GM21526 (cell line): ENCODE measurements at regions not wholly inside any gene's neighbourhood (a gene's known extent, or its start where the extent isn't known, plus 50 kb on each side); places are given as distances from the start of the nearest gene placed in this dataset.
"Not testable (repeated sequence)": the region's sequence is repeated elsewhere in the genome, so short reads cannot be mapped to it uniquely, and the experiment has no call there.

Source experiments
- ATAC-seq: cut with Tn5 transposase; IDR thresholded peaks from one replicate; pipeline ENCODE4 v1.9.1; 2021; ENCODE audit warnings: moderate library complexity; ENCODE audit not compliant: unreplicated experiment, low FRiP score

- ATAC-seq = no peak
These were observed 513.6 kb downstream of the HINT1 start for GRCh38 chr5:130651440-130651839.

- ATAC-seq = no peak
These were observed 521.7 kb downstream of the HINT1 start for GRCh38 chr5:130643321-130643720.

GRCh38 chr5:130642461-130642860 lies 522.6 kb downstream of the HINT1 start:
- ATAC-seq = no peak

- no peak for ATAC-seq
These were observed 537.9 kb downstream of the HINT1 start for GRCh38 chr5:130627145-130627544.

GRCh38 chr5:130624805-130625204 lies 540.3 kb downstream of the HINT1 start:
- no peak for ATAC-seq

GRCh38 chr5:130616161-130616560 lies 548.9 kb downstream of the HINT1 start:
- ATAC-seq = no peak

DNA sequence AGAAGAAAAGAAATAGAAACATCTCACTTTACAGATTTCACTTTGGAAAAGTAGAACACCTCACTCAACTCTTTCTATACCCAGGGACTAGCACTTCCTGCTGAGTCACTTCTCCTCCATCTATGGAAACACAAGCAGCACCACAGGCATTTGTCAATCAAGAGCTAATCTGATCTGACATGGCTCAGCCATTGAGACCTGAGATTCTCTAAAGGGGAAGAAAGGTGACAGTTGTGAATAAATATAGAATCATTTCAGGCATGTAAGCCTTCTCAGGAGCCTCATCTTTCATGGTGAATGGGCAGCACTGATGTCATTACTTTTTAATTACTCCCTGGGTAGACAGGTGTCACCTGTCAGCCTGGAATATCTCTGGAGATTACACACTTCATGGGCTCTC lies 559.8 kb downstream of the HINT1 start:
- no peak for ATAC-seq

- ATAC-seq = not testable (repeated sequence)
These were observed 568.4 kb downstream of the HINT1 start for GRCh38 chr5:130596647-130597046.

DNA sequence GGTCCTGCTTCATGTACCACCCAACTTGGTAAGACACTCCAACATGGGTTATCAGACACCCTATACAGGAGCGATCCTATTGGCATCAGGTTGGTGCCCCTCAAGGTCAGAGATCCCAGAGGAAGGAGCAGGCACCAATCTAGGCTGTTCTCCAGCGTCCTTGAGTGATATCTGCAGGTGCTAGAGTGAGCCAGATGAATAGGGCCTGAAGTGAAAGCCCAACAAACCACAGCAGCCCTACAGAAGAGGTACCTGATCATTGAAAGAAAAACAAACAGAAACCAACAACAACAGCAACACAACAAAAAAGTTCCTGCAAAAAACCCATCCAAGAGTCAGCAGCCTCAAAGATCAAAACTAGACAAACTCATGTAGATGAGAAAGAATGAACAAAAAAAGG lies 584.8 kb downstream of the HINT1 start:
- no peak for ATAC-seq

GRCh38 chr5:130578354-130578753 lies 586.7 kb downstream of the HINT1 start:
- ATAC-seq = no peak

- no peak for ATAC-seq
These were observed 594.0 kb downstream of the HINT1 start for GRCh38 chr5:130571076-130571475.

DNA sequence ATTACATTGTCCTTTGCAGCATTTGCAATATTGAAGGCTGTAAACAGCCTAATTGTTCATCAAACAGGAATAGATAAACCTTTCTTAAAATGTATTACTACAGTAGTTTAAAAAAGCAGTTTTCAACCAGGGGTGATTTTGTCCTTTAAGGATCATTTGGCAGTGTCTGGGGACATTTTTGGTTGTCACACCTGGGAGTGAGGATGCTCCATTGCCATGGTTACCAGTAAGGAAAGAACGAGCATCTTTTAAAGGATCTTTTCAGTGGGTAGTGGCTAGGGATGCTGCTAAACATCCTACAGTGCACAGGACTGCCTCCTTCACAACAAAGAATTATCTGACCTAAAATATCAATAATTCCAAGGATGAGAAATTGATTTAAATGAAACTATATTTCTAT lies 596.3 kb downstream of the HINT1 start:
- ATAC-seq = no peak

DNA sequence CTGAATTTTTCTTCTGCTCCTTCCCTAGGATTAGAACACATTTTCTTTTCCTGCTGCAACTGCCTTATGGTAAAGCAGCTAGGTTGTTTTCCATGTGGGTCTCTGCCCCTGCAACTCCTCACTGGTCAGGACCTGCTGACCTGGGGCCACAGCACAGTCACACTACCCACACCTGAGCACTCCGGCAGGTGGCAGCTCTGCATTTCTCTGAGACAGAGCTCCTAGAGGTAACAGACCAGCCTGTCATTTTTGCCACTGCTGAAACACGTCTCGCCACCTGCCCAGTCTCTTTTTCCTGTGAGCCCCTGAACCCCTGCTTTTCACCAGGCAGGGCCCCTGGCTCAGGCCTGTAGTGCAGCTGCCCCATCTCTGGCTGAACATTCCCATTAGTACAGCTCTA lies 609.6 kb downstream of the HINT1 start:
- ATAC-seq = no peak

GRCh38 chr5:130550562-130550928 lies 614.5 kb downstream of the HINT1 start:
- no peak for ATAC-seq

DNA sequence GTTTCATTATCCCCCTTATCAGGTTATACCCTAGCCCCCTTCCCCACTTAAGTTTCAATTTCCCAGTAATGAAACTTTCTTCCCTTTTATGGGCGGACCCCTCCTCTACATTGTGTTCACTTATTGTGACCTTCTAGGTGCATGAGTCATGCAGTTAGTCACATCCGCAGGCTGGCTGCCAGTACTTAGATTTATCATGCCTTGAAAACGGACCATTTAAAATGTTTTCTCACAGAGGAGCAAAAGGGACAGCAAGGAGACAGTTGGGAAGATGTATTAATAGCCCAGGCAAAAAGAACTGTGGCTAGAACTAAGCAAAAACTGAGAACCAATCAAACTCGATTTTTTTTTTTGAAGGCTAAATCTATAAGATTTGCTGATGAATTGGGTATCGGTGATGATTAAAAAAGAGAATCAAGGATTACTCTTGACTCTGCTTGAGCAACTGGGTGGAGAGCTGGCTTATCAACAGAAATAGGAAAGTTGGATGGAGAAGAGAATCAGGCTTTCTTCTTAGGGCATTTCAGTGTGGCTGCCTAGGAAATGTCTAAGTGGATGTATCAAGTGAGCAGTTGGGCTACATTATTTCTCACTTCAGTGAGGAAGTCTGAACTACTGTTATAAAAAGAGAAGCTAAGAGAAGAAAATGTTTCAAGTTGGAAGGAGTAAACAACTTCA lies 615.0 kb downstream of the HINT1 start:
- no peak for ATAC-seq

- ATAC-seq = no peak
These were observed 618.8 kb downstream of the HINT1 start for GRCh38 chr5:130546211-130546610.

- ATAC-seq = no peak
These were observed 619.8 kb downstream of the HINT1 start for GRCh38 chr5:130545291-130545690.

- no peak for ATAC-seq
These were observed 623.3 kb downstream of the HINT1 start for GRCh38 chr5:130541617-130542221.

DNA sequence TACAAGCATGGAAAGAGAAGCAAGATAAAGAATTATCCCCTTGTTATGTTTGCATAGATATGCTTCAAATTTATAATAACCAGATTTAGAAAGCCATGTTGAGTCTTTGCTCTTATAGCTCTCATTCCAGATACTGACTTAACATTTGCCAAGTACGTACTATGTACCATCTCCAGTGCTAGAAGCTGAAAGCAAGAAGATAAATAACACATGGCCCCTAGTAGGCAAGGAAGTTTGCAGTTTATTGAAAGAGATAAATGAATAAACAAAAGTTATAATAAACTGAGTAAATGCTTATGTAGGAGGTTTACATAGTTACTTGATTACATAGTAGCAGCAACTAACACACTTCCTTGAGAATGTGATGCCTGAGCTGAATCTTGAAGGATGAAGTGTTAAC lies 628.4 kb downstream of the HINT1 start:
- no peak for ATAC-seq

GRCh38 chr5:130532786-130533185 lies 628.5 kb downstream of the CHSY3 start:
- no peak for ATAC-seq

- ATAC-seq = no peak
These were observed 625.5 kb downstream of the CHSY3 start for GRCh38 chr5:130529511-130530485.
